Activated gamma-delta T cell treated with Interleukin-2 at 50 U/mL for 16 hours (primary cell): ENCODE measurements at regions not wholly inside any gene's neighbourhood (a gene's known extent, or its start where the extent isn't known, plus 50 kb on each side); places are given as distances from the start of the nearest gene placed in this dataset.

Source experiments
- DNase-seq: peaks from one replicate; pipeline ENCODE4 v3.0.0-alpha.2; 2020

DNA sequence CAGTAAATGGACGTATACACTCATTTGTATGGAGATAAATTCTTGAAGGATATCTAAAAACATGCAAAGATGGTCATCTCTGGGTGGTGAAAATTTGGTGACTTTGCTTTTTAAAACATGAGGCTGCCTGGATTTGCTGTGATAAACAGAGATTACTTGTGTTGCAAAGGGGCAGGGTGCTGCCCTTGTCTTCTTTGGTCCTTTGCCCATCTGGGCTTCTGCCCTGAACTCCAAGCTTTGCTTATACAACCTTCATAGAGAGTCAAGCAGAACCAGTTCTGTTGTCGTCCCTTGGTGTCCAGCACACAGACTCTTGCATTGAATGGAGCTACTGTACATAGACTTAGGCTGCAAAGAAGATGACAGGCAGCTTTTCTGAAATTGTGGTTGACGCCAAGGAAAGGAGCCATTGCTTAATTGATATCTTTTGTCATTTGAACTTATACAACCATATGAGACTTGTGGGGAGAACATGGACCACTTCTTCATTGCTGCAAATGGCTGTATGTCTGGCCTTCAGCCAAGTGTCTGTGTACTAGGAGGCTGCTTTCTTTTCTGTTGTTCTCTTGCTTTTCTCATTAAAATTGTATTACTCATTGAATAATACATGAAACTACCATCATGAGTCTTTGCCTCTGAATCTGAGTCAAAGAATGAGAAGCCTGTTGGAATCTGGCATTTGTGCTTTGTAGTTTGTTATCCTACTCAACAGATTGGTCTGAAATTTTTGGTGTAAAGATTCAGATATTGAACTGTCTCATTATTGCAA, 152.5 kb downstream of the DMRT2 start:
- no peak for DNase-seq

GRCh38 chr9:1207686-1208085, 157.5 kb downstream of the DMRT2 start:
- no peak for DNase-seq

DNA sequence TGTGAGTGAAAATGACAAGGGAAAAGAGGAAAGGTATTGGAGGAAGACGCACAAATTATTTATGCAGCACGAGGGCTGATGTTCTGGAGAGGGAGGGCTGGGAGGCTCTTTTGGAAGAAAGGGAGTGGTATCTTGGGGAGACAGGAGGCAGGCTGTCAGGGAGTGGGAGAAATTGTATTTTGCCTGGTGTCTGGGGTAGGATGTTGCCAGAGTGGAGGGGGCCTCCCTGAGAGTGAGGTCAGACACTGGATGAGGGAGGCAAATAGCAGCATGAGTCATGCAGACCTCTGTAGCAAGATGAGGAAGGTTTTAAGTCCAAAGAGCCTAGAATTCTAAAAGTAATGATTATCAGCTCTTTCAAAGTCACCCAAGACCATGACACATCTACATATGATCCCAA, 158.0 kb downstream of the DMRT2 start:
- no peak for DNase-seq

- no peak for DNase-seq
These were observed 160.8 kb downstream of the DMRT2 start for GRCh38 chr9:1210954-1211353.

- DNase-seq, result no peak
These were observed 166.4 kb downstream of the DMRT2 start for GRCh38 chr9:1216532-1216931.

DNA sequence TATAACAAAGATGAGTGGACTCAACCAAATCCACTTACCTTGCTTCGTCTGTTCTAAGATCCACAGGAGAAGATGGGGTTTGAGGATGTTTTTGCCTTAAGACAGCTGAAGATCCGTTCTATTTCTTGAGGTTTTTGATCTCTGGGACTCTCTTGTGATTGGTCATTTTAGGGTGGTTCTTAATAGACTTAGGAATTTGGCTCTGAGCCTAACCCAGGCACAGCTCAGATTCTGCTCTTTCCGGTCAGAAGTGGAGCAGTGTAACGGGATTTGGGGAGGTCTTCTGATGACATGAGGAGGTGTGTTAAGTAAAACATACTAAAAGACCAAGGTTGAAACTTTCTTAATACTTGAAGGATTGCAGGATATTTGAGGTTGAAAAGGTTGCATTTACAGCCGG, 166.9 kb downstream of the DMRT2 start:
- no peak for DNase-seq

DNA sequence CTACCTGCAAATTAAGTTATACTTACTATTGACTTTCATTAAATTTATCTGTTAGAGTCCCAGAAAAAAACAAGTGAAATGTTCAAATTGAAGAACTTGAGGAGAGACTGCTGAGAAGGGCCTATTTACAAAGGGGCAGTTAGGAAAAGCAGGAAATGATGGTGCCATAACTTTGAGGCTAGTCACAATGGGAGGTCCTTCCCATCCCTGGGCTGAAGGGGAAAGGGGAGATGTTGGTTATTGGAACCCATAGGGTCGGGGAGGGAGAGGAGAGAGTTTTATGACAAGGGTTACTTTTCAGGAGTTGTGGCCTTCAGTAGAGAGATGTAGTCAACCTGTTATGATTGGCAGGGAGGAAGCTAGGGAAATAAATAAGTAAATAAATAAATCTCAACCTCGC, 169.1 kb downstream of the DMRT2 start:
- no peak for DNase-seq

- DNase-seq, result no peak
These were observed 171.1 kb downstream of the DMRT2 start for GRCh38 chr9:1221298-1221697.

DNA sequence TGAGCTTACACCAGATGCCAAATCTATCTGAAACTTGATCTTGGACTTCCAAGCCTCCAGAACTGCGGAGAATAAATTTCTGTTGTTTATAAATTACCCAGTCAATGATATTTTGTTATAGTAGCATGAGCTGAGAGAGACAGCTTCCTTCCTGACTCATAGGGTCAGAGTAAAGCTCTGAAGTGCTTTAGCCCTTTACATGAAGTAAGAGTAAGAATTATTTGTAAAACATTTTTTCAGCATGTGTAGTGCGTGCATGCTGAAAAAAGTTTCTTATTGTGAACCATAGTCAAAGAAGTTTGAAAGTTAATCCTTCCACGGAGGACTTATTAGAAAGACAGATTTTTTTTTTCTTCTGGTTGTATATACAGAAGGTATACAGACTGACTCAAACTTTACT, 172.4 kb downstream of the DMRT2 start:
- DNase-seq, result no peak

DNA sequence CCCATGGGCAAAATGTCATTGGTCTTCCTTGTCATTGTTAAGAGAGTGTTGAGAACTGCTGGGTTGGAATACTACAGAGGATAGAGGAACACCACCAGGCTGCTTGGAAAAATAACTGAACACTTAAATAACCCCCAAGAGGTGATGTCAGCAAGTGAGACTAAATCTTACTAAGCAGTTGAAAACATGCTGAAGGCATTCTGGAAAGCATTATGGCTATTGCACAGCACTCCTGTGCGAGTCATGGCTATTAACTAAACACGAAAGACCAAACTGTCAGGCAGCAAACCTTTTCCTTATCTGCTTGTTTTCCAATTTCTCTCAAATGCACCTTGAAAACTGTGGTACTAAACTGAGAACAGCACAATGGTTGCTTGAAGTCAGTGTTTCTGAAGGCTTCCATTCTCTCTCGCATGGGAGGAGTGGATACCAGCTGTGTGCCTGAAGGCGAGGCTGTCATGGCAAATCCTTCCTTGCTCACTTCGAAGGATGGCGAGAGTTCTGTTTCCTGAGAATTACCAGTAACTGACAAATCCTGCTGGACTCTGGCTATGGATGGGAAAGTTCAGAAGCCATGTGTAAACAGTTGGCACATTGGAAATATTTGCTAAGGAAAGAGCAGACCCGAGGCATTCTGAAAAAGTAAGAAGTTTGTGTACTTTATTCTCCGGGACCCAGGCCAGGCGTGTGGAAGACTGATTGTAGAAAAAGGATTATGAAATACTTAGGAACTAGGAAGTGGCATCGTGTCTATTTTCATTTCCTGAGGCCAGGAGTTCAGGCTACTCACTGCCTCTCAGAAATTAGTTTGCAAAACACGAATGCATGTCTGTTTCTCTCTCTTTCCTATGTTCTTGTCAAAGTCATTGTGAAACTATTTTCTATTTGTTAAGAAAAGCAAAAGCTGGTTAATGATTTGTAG, 182.1 kb downstream of the DMRT2 start:
- DNase-seq, result no peak

GRCh38 chr9:1233568-1233967, 183.4 kb downstream of the DMRT2 start:
- no peak for DNase-seq

DNA sequence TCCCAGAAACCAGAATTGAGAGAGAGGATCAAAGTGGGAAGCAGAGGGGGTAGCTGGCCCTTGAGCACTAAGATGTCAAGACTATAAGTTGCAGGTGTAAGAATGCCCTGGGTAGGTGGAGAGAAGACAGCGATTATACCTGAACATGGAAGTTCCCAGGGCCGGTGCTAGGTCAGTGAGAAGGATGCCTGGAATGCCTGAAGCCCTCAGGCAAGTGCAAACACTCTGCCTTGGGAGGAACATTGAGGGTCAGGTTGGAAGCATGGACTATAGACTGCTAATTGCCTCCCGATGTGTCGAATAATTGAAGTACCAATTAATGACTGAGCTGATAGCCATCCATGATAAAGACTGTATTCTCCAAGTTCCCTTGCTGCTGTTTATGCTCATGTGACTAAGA, 185.5 kb downstream of the DMRT2 start:
- no peak for DNase-seq

DNA sequence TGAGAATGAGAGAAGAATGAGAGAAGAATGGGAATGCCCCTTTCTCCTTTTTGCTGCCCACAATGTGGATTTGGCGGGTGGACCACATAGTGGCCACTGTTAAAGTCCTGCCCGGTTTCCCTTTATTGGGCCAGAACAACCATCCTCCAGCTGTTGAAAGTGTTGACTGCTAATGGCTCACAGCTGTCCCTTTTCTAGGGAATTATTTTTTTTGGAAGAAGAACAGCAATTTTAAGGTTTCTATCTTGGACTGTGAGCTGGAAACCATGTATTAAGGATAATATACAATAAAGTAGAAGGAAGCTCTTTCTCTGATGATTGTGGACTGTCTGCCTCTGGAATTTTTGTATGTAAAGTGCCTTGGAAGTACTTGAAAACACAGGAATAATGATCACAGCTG, 185.9 kb downstream of the DMRT2 start:
- DNase-seq, result no peak

DNA sequence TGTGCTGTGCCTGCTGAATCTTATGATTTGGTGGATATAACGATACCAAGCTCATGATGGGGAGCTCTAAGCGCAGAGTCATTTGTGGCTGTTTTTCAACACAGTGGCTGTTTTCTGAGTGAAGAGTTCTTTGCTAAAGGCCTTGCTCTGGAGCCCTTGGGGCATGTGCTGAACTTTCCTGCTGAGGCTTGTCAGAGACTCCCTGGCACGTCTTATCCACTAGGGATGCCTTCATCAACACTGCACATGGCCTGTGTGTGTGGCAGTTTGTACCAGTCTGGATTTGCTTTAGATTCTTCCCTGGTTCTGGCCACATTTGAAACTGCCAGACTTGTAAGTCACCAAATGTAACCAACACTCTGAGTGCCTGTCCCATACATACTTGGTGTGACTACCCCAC, 188.2 kb downstream of the DMRT2 start:
- DNase-seq, result no peak

GRCh38 chr9:1248743-1249142, 198.6 kb downstream of the DMRT2 start:
- no peak for DNase-seq

GRCh38 chr9:1253064-1253979, 203.2 kb downstream of the DMRT2 start:
- DNase-seq, result no peak

- no peak for DNase-seq
These were observed 203.9 kb downstream of the DMRT2 start for GRCh38 chr9:1254071-1254470.

DNA sequence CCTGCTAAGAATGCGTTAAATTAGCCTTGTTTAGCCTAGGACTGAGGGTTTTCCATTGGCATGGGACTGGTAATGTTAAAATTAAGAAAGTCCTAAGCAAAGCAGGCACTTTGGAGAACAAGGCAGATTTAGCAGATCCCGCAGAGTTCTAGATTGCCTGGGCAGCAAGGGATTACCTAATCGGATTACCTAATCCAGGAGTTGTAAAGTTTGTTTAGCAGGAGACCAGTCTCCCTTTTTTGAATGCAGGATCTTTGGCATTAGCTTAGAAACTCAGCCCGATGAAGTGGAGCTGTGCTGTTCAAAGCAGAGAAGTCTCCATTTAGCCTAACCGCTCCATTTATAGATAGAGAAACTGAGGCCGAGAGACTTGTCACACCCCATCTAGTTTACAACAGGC, 206.0 kb downstream of the DMRT2 start:
- no peak for DNase-seq

- no peak for DNase-seq
These were observed 211.1 kb downstream of the DMRT2 start for GRCh38 chr9:1261266-1261665.

DNA sequence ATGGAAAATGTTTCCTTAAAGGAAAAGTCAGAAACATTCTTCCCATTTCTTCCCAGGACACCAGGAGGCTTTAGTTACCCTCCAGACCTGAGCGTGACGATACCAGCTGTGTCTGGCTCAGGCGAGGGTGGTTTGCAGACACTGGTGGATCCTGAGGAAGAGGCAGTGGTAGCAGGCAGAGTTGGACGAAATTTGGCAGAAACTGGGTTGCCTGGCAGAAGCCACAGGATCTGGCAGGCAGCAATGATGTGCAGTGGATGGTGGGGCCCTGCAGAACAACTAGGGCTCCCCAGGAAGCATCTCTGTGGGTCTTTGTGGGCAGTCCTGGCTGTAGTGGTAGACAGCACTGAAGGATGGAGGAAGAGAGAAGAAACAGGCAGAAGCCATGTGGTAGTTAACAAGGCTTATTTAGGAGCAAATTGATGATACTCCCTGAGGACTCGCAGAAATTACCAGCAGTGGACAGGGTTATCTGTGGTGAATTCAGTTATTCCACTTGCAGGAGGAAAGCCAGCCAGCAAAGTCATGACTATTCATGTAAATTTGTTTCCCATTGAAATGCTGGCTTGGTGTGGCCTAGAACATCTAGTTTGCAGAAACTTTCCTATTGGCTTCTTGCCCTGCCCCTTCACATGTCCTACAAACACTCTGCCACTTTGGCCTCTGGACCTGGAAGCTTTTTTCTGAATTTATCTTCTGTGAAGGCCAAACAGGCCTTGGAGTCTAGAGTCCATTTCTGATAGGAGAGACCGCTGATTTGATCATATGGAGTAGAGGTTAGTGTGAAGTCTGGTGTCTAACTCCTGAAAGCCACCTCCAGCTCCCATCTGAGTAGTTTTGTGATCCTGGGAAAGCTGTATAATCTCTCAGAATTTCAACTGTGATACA, 212.0 kb downstream of the DMRT2 start:
- DNase-seq, result no peak

DNA sequence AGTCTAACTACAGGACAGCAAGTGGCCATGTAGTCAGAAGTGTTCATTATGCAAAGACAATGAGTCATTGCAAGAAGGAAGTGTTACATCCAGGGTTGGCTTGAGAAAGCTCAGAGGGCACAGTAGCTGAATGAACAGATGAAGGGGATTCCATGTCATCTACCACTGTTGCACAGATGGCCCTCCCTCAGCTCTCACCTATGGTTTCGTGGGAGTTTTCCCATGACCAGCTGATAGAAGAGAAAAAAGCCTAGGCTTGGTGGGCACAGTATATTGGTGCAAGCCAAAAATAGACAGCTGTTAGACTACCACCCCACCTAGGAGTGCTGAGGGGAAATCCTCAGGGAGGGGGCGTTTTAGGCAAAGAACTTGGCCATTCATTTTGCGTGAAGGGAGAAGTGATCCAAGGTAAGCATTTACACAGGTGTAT, 217.0 kb downstream of the DMRT2 start:
- DNase-seq, result no peak

DNA sequence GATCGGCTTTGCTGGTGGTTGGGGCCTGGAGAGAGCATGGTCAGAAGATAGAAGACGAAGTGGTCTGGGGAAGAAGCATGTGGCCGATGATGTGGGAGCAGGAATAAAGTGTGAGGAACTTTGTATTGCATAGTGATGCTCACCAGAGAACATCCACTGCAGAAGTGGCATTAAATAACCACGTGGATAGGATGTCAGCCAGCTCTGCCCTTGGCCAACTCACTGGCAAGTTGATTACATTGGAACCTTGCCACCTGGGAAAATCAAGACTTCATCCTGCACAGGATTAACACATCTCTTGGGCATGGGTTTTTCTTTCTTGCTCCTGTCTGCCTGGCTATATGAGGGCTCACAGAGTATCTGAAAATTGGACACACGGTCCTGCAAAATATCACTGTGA, 217.4 kb downstream of the DMRT2 start:
- DNase-seq, result no peak
